AG04450 (cell line): ENCODE measurements at regions not wholly inside any gene's neighbourhood (a gene's known extent, or its start where the extent isn't known, plus 50 kb on each side); places are given as distances from the start of the nearest gene placed in this dataset.
A peak's percentile ranks its signal among the peaks of the same experiment; 100 is the strongest.

ENCODE experiments used
- CTCF ChIA-PET: fragments of 300-600, 350-600 bp; formaldehyde crosslinking; extraction: SDS; loops from one replicate; lab custom pipeline; 2022; ENCODE audit warnings: antibody characterized with exemption, inconsistent platforms; lab: Charles Lee
- POLR2A ChIA-PET: fragments of 350-600 bp; formaldehyde crosslinking; extraction: SDS; loops from one replicate; lab custom pipeline; 2021; ENCODE audit warnings: antibody characterized with exemption, inconsistent platforms; lab: Yijun Ruan, JAX
- DNase-seq: peaks from one replicate; pipeline ENCODE4 v3.0.0-alpha.2; 2011; ENCODE audit warnings: low read depth, low spot score
- H3K27ac ChIP-seq: one replicate; pipeline ENCODE4 v1.5.1; 2012; ENCODE audit warnings: low read depth, low read length, control low read depth
- H3K27me3 ChIP-seq: one replicate; pipeline ENCODE4 v1.6.0; 2012; ENCODE audit warnings: low read length; ENCODE audit not compliant: control insufficient read depth, insufficient read depth
- H3K4me3 ChIP-seq: 2 replicates; pipeline ENCODE4 v1.5.1; 2011; ENCODE audit warnings: mild to moderate bottlenecking, low read depth, low read length, control low read depth
- H3K9me3 ChIP-seq: 2 replicates; pipeline ENCODE4 v1.5.1; 2012; ENCODE audit warnings: low read length; ENCODE audit not compliant: control insufficient read depth, insufficient read depth
- TF ChIP-seq, protein P1 (sequence below): IDR thresholded peaks from 2 replicates; pipeline ENCODE4 v1.5.1; 2011; ENCODE audit warnings: low read depth, low read length, control low read depth, inconsistent platforms

DNA sequence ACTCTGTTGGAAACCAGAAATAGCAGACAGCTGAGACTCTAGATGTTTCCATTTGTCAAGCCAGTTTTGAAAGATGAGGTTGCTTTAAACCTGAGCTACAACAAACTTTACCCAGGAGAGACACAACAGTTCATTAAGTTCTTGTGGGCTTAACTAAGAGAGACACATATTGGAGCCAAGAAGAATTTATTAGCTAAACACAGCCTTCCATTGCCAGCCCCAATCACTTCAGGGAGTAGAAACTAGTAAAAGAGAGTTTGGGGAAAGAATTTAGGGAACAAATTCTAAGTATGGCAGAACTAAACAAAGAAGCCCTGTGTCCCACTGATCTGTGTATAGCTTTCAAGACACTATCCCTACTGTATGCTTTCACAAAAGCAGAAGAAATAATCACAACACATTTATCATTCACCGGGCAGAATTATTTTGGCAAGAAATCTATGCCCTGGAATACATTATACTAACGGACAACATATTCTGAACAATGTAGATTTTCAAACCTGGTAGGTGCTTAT, 87.3 kb upstream of the KAZN start:
- TF ChIP-seq, protein P1, sequence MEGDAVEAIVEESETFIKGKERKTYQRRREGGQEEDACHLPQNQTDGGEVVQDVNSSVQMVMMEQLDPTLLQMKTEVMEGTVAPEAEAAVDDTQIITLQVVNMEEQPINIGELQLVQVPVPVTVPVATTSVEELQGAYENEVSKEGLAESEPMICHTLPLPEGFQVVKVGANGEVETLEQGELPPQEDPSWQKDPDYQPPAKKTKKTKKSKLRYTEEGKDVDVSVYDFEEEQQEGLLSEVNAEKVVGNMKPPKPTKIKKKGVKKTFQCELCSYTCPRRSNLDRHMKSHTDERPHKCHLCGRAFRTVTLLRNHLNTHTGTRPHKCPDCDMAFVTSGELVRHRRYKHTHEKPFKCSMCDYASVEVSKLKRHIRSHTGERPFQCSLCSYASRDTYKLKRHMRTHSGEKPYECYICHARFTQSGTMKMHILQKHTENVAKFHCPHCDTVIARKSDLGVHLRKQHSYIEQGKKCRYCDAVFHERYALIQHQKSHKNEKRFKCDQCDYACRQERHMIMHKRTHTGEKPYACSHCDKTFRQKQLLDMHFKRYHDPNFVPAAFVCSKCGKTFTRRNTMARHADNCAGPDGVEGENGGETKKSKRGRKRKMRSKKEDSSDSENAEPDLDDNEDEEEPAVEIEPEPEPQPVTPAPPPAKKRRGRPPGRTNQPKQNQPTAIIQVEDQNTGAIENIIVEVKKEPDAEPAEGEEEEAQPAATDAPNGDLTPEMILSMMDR, result no peak
- ChIA-PET CTCF (no interaction called here), POLR2A (interaction anchor here (1.1 kb wide), 1 partner anchor 11 kb away, joined by 4 read pairs; no protein-coding TSS in a partner anchor)
- DNase-seq, result no peak
- Histone ChIP-seq H3K9me3 (no peaks in the 10 kb centered on the region), H3K4me3 (no peak overlapping the region), H3K27ac (no peak overlapping the region), H3K27me3 (no peaks in the 10 kb centered on the region)

DNA sequence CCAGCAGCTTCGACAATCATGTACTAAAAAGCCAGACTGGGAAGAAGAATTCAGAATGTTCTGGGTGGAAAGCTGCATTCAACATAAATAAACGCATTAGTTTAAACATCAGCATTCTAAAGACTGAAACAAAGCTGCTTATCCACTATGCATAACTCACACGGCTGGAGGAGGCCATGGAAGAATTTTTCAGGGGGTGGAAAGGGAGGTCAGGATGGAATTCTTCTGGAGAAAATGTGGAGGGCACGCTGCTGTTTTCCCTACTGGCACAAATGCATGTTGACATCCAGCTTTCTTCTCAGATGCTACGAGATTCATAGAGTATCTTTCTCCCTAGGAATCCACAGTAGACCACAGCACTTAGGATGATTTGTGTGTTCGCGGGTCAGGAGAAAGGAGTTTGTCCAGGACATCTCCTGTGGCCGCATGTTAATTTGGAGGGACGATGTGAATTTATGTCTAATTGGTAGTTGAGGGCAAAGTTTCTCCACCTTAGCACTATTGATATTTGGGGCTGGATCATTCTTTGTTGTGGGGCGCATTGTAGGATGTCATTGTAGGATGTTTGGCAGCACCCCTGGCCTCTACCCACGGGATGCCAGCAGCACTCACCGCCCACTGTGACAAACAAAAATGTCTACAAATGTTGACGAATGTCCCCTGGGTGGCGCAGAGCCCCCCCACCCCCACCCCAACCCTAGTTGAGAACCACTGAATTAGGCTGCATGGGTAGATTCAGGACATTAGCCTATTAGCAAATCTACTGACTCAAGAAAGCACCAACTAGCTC, 86.5 kb upstream of the KAZN start:
- POLR2A ChIA-PET, result interaction anchor here (1.1 kb wide), 1 partner anchor 10 kb away, joined by 4 read pairs; no protein-coding TSS in a partner anchor

DNA sequence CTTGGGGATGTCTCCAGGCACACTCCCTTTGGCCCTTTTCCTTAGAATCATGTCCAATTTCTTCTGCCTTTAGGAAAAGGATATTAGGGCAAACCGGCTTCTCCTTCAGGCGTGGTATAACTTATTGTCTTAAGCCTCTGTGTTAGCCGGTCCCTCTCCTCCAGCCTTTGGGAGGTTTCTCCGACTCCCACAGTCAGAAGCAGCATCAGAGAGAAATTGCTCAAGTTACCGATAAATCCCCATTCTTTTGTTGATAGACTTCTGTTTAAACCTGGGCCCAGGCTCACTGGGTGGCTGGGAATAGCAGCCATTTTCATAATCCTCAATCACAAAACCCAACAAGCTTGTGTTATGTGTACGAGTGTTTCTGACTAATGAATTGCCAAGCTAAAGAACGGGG, 85.4 kb upstream of the KAZN start:
- no peaks in the 10 kb centered on the region for H3K27me3 ChIP-seq
- TF ChIP-seq, protein P1, result no peak
- no peak overlapping the region for H3K4me3 ChIP-seq
- CTCF ChIA-PET, result interaction anchor here (0.7 to 1.1 kb wide), 2 partner anchors 9 to 515 kb away, joined by 3 read pairs; no protein-coding TSS in a partner anchor
- no peaks in the 10 kb centered on the region for H3K9me3 ChIP-seq
- H3K27ac ChIP-seq, result no peak overlapping the region
- POLR2A ChIA-PET, result no interaction called here
- DNase-seq, result no peak

More for the DNA sequence above, 86.5 kb upstream of the KAZN start:
- no peaks in the 10 kb centered on the region for H3K27me3 ChIP-seq
- no peaks in the 10 kb centered on the region for H3K9me3 ChIP-seq
- no peak overlapping the region for H3K4me3 ChIP-seq
- CTCF ChIA-PET, result no interaction called here
- TF ChIP-seq, protein P1, result no peak
- no peak for DNase-seq
- peak overlapping the region; percentile 39 for H3K27ac ChIP-seq

DNA sequence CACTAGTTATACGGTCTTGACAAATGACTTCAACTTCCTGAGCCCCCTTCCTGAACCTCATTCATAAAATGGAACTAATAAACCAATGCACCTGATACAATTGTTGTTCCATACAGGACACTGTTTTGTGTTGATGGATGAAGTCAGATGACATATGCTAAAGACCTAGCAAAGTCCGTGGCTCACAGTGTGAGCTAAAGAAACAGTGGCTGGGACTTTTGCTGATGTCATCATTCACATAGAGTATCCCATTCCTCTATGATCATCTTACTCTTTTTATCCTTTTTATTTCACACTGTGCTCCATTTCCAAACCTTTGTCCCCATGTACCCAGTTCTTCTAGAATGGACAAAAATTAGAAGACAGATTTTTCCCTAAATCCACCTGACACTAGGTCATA, 83.7 kb upstream of the KAZN start:
- TF ChIP-seq, protein P1, result no peak
- ChIA-PET POLR2A (no interaction called here), CTCF (no interaction called here)
- Histone ChIP-seq H3K9me3 (no peaks in the 10 kb centered on the region), H3K27me3 (no peaks in the 10 kb centered on the region), H3K4me3 (no peak overlapping the region), H3K27ac (no peak overlapping the region)
- no peak for DNase-seq
